GM23338 (cell line): ENCODE measurements at regions not wholly inside any gene's neighbourhood (a gene's known extent, or its start where the extent isn't known, plus 50 kb on each side); places are given as distances from the start of the nearest gene placed in this dataset.

Experiments used
- ATAC-seq: fragments of 200-7000 bp; cut with Tn5 transposase; 3 replicates; pipeline ENCODE4 v1.9.1; 2020
- DNase-seq: peaks from one replicate; pipeline ENCODE4 v3.0.0-alpha.2; 2015; ENCODE audit warnings: low spot score
- H2AFZ ChIP-seq: fragments of 200-600 bp; sonication (generic); 2 replicates; pipeline ENCODE4 v1.8.0; 2016; ENCODE audit warnings: antibody characterized with exemption, mild to moderate bottlenecking, moderate library complexity
- H3F3A ChIP-seq: fragments of 200-600 bp; sonication (generic); replicated peaks from 2 replicates; pipeline ENCODE4 v1.8.0; 2017; ENCODE audit warnings: antibody characterized with exemption, mixed run types, low read depth
- H3K27ac ChIP-seq: fragments of 200-600 bp; sonication (generic); 2 replicates; pipeline ENCODE4 v1.6.1; 2016; ENCODE audit warnings: low read depth
- H3K27me3 ChIP-seq: fragments of 200-600 bp; sonication (generic); 2 replicates; pipeline ENCODE4 v1.8.0; 2016; ENCODE audit warnings: mild to moderate bottlenecking, mixed run types, moderate library complexity; ENCODE audit not compliant: insufficient read depth
- H3K36me3 ChIP-seq: fragments of 200-600 bp; sonication (generic); 2 replicates; pipeline ENCODE4 v1.8.0; 2016; ENCODE audit warnings: mild to moderate bottlenecking; ENCODE audit not compliant: insufficient read depth
- H3K4me1 ChIP-seq: fragments of 200-600 bp; sonication (generic); 2 replicates; pipeline ENCODE4 v1.8.0; 2016; ENCODE audit warnings: mild to moderate bottlenecking, moderate library complexity; ENCODE audit not compliant: insufficient read depth
- H3K4me2 ChIP-seq: fragments of 200-600 bp; sonication (generic); 2 replicates; pipeline ENCODE4 v1.7.1; 2017; ENCODE audit warnings: mixed run types
- H3K4me3 ChIP-seq: fragments of 200-600 bp; sonication (generic); 2 replicates; pipeline ENCODE4 v1.6.1; 2016; ENCODE audit warnings: mixed run types
- H3K79me2 ChIP-seq: fragments of 200-600 bp; sonication (generic); replicated peaks from 2 replicates; pipeline ENCODE4 v1.8.0; 2017; ENCODE audit warnings: mild to moderate bottlenecking; ENCODE audit not compliant: insufficient read depth
- H3K9me2 ChIP-seq: fragments of 200-600 bp; sonication (generic); 2 replicates; pipeline ENCODE4 v1.8.0; 2017; ENCODE audit not compliant: insufficient read depth
- H4K20me1 ChIP-seq: fragments of 200-600 bp; sonication (generic); replicated peaks from 2 replicates; pipeline ENCODE4 v1.8.0; 2017; ENCODE audit warnings: mild to moderate bottlenecking; ENCODE audit not compliant: insufficient read depth
- H3K27ac Mint-ChIP-seq: 2 replicates; pipeline ENCODE4 v1.8.0; 2020; ENCODE audit warnings: inconsistent platforms, mild to moderate bottlenecking, moderate library complexity, mixed read lengths
- H3K27me3 Mint-ChIP-seq: 3 replicates; pipeline ENCODE4 v1.8.0; 2022; ENCODE audit warnings: low read depth, mild to moderate bottlenecking, moderate library complexity, mixed read lengths, inconsistent platforms; ENCODE audit not compliant: insufficient read depth, poor library complexity
- H3K36me3 Mint-ChIP-seq: 3 replicates; pipeline ENCODE4 v1.8.0; 2021; ENCODE audit warnings: low read depth, mild to moderate bottlenecking, inconsistent platforms, moderate library complexity, mixed read lengths
- H3K4me1 Mint-ChIP-seq: 3 replicates; pipeline ENCODE4 v1.8.0; 2020; ENCODE audit warnings: mild to moderate bottlenecking, inconsistent platforms, mixed read lengths
- H3K4me3 Mint-ChIP-seq: 3 replicates; pipeline ENCODE4 v1.8.0; 2021; ENCODE audit warnings: moderate library complexity, mild to moderate bottlenecking, inconsistent platforms, mixed read lengths
- H3K9me3 Mint-ChIP-seq: 3 replicates; pipeline ENCODE4 v1.8.0; 2020; ENCODE audit warnings: moderate library complexity, mild to moderate bottlenecking, inconsistent platforms, mixed read lengths
- CREB1 ChIP-seq: fragments of 250-450 bp; sonication (Bioruptor Pico); IDR thresholded peaks from 2 replicates; pipeline ENCODE4 v1.5.0; 2020; ENCODE audit warnings: low read depth, mild to moderate bottlenecking, moderate library complexity
- CTCF ChIP-seq, 2 experiments: fragments of 200-600 bp in 1 of 2; sonication (generic) in 1 of 2; conservative IDR thresholded peaks; 2 replicates each; pipeline versions ENCODE4 v1.5.1 to v1.6.1; 2016 to 2017; ENCODE audit warnings: antibody characterized with exemption in 2 of 2, low read depth in 2 of 2, mild to moderate bottlenecking in 2 of 2, moderate library complexity in 1 of 2
- ETS1 ChIP-seq: IDR thresholded peaks from 2 replicates; pipeline ENCODE4 v1.6.1; 2016; ENCODE audit warnings: antibody characterized with exemption
- EZH2 ChIP-seq: fragments of 200-600 bp; sonication (generic); IDR thresholded peaks from one replicate; pipeline ENCODE4 v1.8.0; 2017; ENCODE audit warnings: antibody characterized with exemption, mild to moderate bottlenecking, low read depth; ENCODE audit not compliant: unreplicated experiment
- EZH2phosphoT487 ChIP-seq: fragments of 200-600 bp; sonication (generic); IDR thresholded peaks from one replicate; pipeline ENCODE4 v1.8.1; 2018; ENCODE audit warnings: antibody characterized with exemption; ENCODE audit not compliant: unreplicated experiment
- JUNB ChIP-seq: IDR thresholded peaks from one replicate; pipeline ENCODE4 v1.6.1; 2016; ENCODE audit warnings: antibody characterized with exemption; ENCODE audit not compliant: unreplicated experiment
- NANOG ChIP-seq: IDR thresholded peaks from 2 replicates; pipeline ENCODE4 v1.6.1; 2016; ENCODE audit warnings: antibody characterized with exemption, borderline replicate concordance
- POLR2AphosphoS5 ChIP-seq: IDR thresholded peaks from 2 replicates; pipeline ENCODE4 v1.6.1; 2016; ENCODE audit warnings: antibody characterized with exemption, low read depth
- REST ChIP-seq: IDR thresholded peaks from one replicate; pipeline ENCODE4 v1.6.1; 2018; ENCODE audit warnings: antibody characterized with exemption; ENCODE audit not compliant: unreplicated experiment
- STAT1 ChIP-seq: IDR thresholded peaks from one replicate; pipeline ENCODE4 v1.6.1; 2016; ENCODE audit warnings: antibody characterized with exemption; ENCODE audit not compliant: unreplicated experiment
- ZNF114 ChIP-seq: fragments of 250-450 bp; sonication (Bioruptor Pico); IDR thresholded peaks from 2 replicates; pipeline ENCODE4 v1.5.0; 2020; ENCODE audit warnings: mild to moderate bottlenecking, moderate library complexity
- ZNF331 ChIP-seq: fragments of 250-450 bp; sonication (Bioruptor Pico); IDR thresholded peaks from 2 replicates; pipeline ENCODE4 v1.5.0; 2020; ENCODE audit warnings: low read depth, mild to moderate bottlenecking, moderate library complexity
- ZNF462 ChIP-seq: fragments of 250-450 bp; sonication (Bioruptor Pico); IDR thresholded peaks from 2 replicates; pipeline ENCODE4 v1.5.0; 2020; ENCODE audit warnings: mild to moderate bottlenecking, moderate library complexity

GRCh38 chr19:46950526-46951170 is 69.0 kb upstream of the NPAS1 start:
- Histone ChIP-seq H3K4me3 (no peak overlapping the region), H3K4me2 (no peak overlapping the region), H3K4me1 (no peaks in the 10 kb centered on the region; the same call in 1 of the 2 replicates), H3K79me2 (peaks cover 43% of the 10 kb centered on the region), H3K27me3 (no peaks in the 10 kb centered on the region), H4K20me1 (peaks cover 8% of the 10 kb centered on the region), H2AFZ (no peak overlapping the region), H3F3A (peaks cover 11% of the 10 kb centered on the region; the same call in 1 of the 2 replicates), H3K9me2 (no peaks in the 10 kb centered on the region), H3K27ac (peak overlapping the region; percentile 45; the same call in 1 of the 2 replicates), H3K36me3 (peaks cover 9% of the 10 kb centered on the region; the same call in 1 of the 2 replicates)
- Mint-ChIP-seq H3K4me3 (no peak overlapping the region), H3K27me3 (no peaks in the 10 kb centered on the region), H3K4me1 (peaks cover 13% of the 10 kb centered on the region), H3K36me3 (peaks cover 42% of the 10 kb centered on the region), H3K9me3 (no peaks in the 10 kb centered on the region; the same call in 2 of the 3 replicates), H3K27ac (no peak overlapping the region; the same call in 1 of the 2 replicates)
- DNase-seq (no peak), ATAC-seq (no peak)
- TF ChIP-seq STAT1 (no peak), EZH2phosphoT487 (no peak), ZNF462 (CRISPR knock-in tag) (no peak), POLR2AphosphoS5 (no peak), JUNB (no peak), ZNF114 (CRISPR knock-in tag) (no peak), CTCF (conservative IDR thresholded peaks at IDR 0.05; ENCODE audit: low read depth in 2 of 2) (no peak), EZH2 (no peak), NANOG (no peak), ETS1 (no peak), ZNF331 (CRISPR knock-in tag) (no peak), REST (no peak), CREB1 (no peak)
